Endothelial cell of umbilical vein (primary cell): ENCODE measurements at regions not wholly inside any gene's neighbourhood (a gene's known extent, or its start where the extent isn't known, plus 50 kb on each side); places are given as distances from the start of the nearest gene placed in this dataset.

Experiments used
- BruUV-seq: library from RNA; stranded (reverse); fragments of 400-500 nt; replicated peaks from 2 replicates; lab custom pipeline; 2021; lab: Mats Ljungman, UMichigan
- CTCF ChIA-PET: fragments of 300-600, 350-600 bp; sonication (Branson Sonifier 250); formaldehyde crosslinking; loops from one replicate; lab custom pipeline; 2021; ENCODE audit warnings: antibody characterized with exemption, inconsistent platforms; lab: Charles Lee
- POLR2A ChIA-PET: fragments of 300-600, 350-600 bp; sonication (Branson Sonifier 250); formaldehyde crosslinking; loops from one replicate; lab custom pipeline; 2021; ENCODE audit warnings: antibody characterized with exemption, inconsistent platforms; lab: Charles Lee
- DNase-seq: peaks from one replicate; pipeline ENCODE4 v3.0.0-alpha.2; 2011; ENCODE audit warnings: low read depth, low spot score
- FAIRE-seq: peaks from 2 replicates; lab custom pipeline; 2011; peaks lifted over from hg19 to GRCh38; lab: Jason Lieb, UNC
- H2AFZ ChIP-seq: 2 replicates; pipeline ENCODE4 v1.6.0; 2012; ENCODE audit warnings: low read depth, low read length, control low read depth, inconsistent platforms
- H3K27ac ChIP-seq: 2 replicates; pipeline ENCODE4 v1.5.1; 2011; ENCODE audit warnings: low read depth, mild to moderate bottlenecking, control low read depth, low read length, moderate library complexity; ENCODE audit not compliant: insufficient read depth
- H3K27me3 ChIP-seq, 2 experiments: 2 replicates each; pipeline versions ENCODE4 v1.6.0 to v1.6.1; 2011; ENCODE audit warnings: low read length in 2 of 2, mixed read lengths in 1 of 2; ENCODE audit not compliant: control insufficient read depth in 2 of 2, insufficient read depth in 2 of 2
- H3K36me3 ChIP-seq, 2 experiments: 2 replicates in 1 of 2; 3 replicates in 1 of 2; pipeline ENCODE4 v1.5.1; 2011; ENCODE audit warnings: low read length in 2 of 2, mild to moderate bottlenecking in 1 of 2, moderate library complexity in 1 of 2; ENCODE audit not compliant: control insufficient read depth in 2 of 2, insufficient read depth in 2 of 2; ENCODE audit errors: extremely low read depth in 1 of 2
- H3K4me1 ChIP-seq: 3 replicates; pipeline ENCODE4 v1.5.1; 2011; ENCODE audit warnings: mild to moderate bottlenecking, low read length; ENCODE audit not compliant: control insufficient read depth, insufficient read depth; ENCODE audit errors: extremely low read depth
- H3K4me2 ChIP-seq: 2 replicates; pipeline ENCODE4 v1.6.1; 2011; ENCODE audit warnings: low read length, control low read depth, mixed read lengths; ENCODE audit not compliant: insufficient read depth
- H3K4me3 ChIP-seq, 3 experiments: fragments of 200-600 bp in 1 of 3; sonication (generic), shearing (Covaris generic) in 1 of 3; replicated peaks in 1 of 3; 2 replicates each; pipeline ENCODE4 v1.5.1; 2011 to 2016; ENCODE audit warnings: control low read depth in 3 of 3, low read length in 3 of 3, mild to moderate bottlenecking in 2 of 3, inconsistent platforms in 1 of 3, low read depth in 1 of 3, moderate library complexity in 1 of 3; ENCODE audit not compliant: insufficient read depth in 1 of 3
- H3K79me2 ChIP-seq: 2 replicates; pipeline ENCODE4 v1.6.0; 2012; ENCODE audit warnings: low read length, inconsistent platforms; ENCODE audit not compliant: control insufficient read depth, insufficient read depth
- H3K9ac ChIP-seq: replicated peaks from 2 replicates; pipeline ENCODE3; 2011; ENCODE audit warnings: low read length, control low read depth; ENCODE audit not compliant: insufficient read depth; ENCODE audit errors: extremely low read depth
- H3K9me1 ChIP-seq: replicated peaks from 3 replicates; pipeline ENCODE4 v1.6.0; 2011; ENCODE audit warnings: mild to moderate bottlenecking, low read length; ENCODE audit not compliant: control insufficient read depth, insufficient read depth; ENCODE audit errors: extremely low read depth
- H3K9me3 ChIP-seq: replicated peaks from 2 replicates; pipeline ENCODE4 v1.5.1; 2012; ENCODE audit warnings: low read length, inconsistent platforms; ENCODE audit not compliant: control insufficient read depth, insufficient read depth
- H4K20me1 ChIP-seq: replicated peaks from 2 replicates; pipeline ENCODE3; 2011; ENCODE audit warnings: mild to moderate bottlenecking, low read length; ENCODE audit not compliant: control insufficient read depth, insufficient read depth; ENCODE audit errors: extremely low read depth
- EZH2 ChIP-seq: IDR thresholded peaks from 2 replicates; pipeline ENCODE4 v1.6.1; 2012; ENCODE audit warnings: borderline replicate concordance, low read depth, mild to moderate bottlenecking, moderate library complexity, low read length, inconsistent platforms; ENCODE audit not compliant: severe bottlenecking
- FOS ChIP-seq: IDR thresholded peaks from 2 replicates; pipeline ENCODE4 v1.6.1; 2011; ENCODE audit warnings: mild to moderate bottlenecking, low read length, moderate library complexity, borderline replicate concordance; ENCODE audit not compliant: insufficient read depth
- GATA2 ChIP-seq: IDR thresholded peaks from 2 replicates; pipeline ENCODE4 v1.7.0; 2011; ENCODE audit warnings: low read depth, mild to moderate bottlenecking, moderate library complexity, mixed read lengths, low read length; ENCODE audit not compliant: insufficient read length, insufficient read depth
- JUN ChIP-seq: IDR thresholded peaks from 2 replicates; pipeline ENCODE4 v1.6.1; 2011; ENCODE audit warnings: borderline replicate concordance, low read depth; ENCODE audit not compliant: insufficient read length, insufficient read depth
- MYC ChIP-seq: IDR thresholded peaks from one replicate; pipeline ENCODE4 v1.6.1; 2011; ENCODE audit warnings: mild to moderate bottlenecking, low read depth, low read length
- POLR2A ChIP-seq: IDR thresholded peaks from 2 replicates; pipeline ENCODE4 v1.6.1; 2012; ENCODE audit warnings: low read depth, mild to moderate bottlenecking, control low read depth, low read length
- POLR2AphosphoS5 ChIP-seq: IDR thresholded peaks from 2 replicates; pipeline ENCODE4 v1.6.1; 2012; ENCODE audit warnings: low read depth, mild to moderate bottlenecking, control low read depth, low read length, moderate library complexity; ENCODE audit not compliant: insufficient read depth
- dilution Hi-C: fragments of 300-500 bp; cut with MboI; formaldehyde crosslinking; loops from one replicate; pipeline ENCODE4 v1.15.0; 2019; ENCODE audit warnings: low sequenced_read_pairs; ENCODE audit not compliant: extremely low pct_ligation_motif_present
- intact Hi-C: fragments of 100-400 bp; cut with micrococcal nuclease; formaldehyde crosslinking; loops from one replicate; pipeline ENCODE4 v1.10.0; 2022
- TF ChIP-seq, protein P1 (sequence below): IDR thresholded peaks from 2 replicates; pipeline ENCODE4 v1.6.1; 2011; ENCODE audit not compliant: insufficient read depth, insufficient read length
- TF ChIP-seq, protein P2 (sequence below), 2 donors: IDR thresholded peaks; 1 replicate in 1 of 2; 2 replicates in 1 of 2; pipeline ENCODE4 v1.5.1; 2011; ENCODE audit warnings: low read length in 2 of 2, mild to moderate bottlenecking in 2 of 2, moderate library complexity in 2 of 2, control low read depth in 1 of 2, inconsistent platforms in 1 of 2, low read depth in 1 of 2; ENCODE audit not compliant: insufficient read depth in 1 of 2; ENCODE audit errors: extremely low read depth in 1 of 2

GRCh38 chr12:13587721-13588390 lies 391.3 kb downstream of the EMP1 start:
- TF ChIP-seq POLR2A (no peak), MYC (no peak), POLR2AphosphoS5 (no peak), FOS (no peak), GATA2 (no peak), JUN (no peak), EZH2 (no peak)
- TF ChIP-seq, protein P1, sequence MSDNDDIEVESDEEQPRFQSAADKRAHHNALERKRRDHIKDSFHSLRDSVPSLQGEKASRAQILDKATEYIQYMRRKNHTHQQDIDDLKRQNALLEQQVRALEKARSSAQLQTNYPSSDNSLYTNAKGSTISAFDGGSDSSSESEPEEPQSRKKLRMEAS = no peak
- TF ChIP-seq, protein P2, sequence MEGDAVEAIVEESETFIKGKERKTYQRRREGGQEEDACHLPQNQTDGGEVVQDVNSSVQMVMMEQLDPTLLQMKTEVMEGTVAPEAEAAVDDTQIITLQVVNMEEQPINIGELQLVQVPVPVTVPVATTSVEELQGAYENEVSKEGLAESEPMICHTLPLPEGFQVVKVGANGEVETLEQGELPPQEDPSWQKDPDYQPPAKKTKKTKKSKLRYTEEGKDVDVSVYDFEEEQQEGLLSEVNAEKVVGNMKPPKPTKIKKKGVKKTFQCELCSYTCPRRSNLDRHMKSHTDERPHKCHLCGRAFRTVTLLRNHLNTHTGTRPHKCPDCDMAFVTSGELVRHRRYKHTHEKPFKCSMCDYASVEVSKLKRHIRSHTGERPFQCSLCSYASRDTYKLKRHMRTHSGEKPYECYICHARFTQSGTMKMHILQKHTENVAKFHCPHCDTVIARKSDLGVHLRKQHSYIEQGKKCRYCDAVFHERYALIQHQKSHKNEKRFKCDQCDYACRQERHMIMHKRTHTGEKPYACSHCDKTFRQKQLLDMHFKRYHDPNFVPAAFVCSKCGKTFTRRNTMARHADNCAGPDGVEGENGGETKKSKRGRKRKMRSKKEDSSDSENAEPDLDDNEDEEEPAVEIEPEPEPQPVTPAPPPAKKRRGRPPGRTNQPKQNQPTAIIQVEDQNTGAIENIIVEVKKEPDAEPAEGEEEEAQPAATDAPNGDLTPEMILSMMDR (IDR thresholded peaks at IDR 0.05; ENCODE audit: extremely low read depth in 1 of 2, insufficient read depth in 1 of 2, low read depth in 1 of 2, low read length in 2 of 2) = no peak
- no peaks in the 10 kb centered on the region for H3K9me3 ChIP-seq
- no TSS peak for BruUV-seq
- no peak overlapping the region for H3K27ac ChIP-seq
- no peaks in the 10 kb centered on the region for H3K9me1 ChIP-seq
- H3K4me1 ChIP-seq = no peaks in the 10 kb centered on the region
- no peak overlapping the region for H2AFZ ChIP-seq
- H4K20me1 ChIP-seq = no peaks in the 10 kb centered on the region
- no peaks in the 10 kb centered on the region for H3K27me3 ChIP-seq
- H3K4me2 ChIP-seq = no peak overlapping the region
- H3K79me2 ChIP-seq = no peaks in the 10 kb centered on the region
- no peak overlapping the region for H3K4me3 ChIP-seq
- dilution Hi-C loops = no loop called here
- H3K9ac ChIP-seq = no peak overlapping the region
- FAIRE-seq (no peak), DNase-seq (no peak)
- no peaks in the 10 kb centered on the region for H3K36me3 ChIP-seq
- CTCF ChIA-PET = no interaction called here
- intact Hi-C loops = no loop called here
- POLR2A ChIA-PET = no interaction called here
